Colonic mucosa (tissue), 4 donors: ENCODE measurements at regions not wholly inside any gene's neighbourhood (a gene's known extent, or its start where the extent isn't known, plus 50 kb on each side); places are given as distances from the start of the nearest gene placed in this dataset.

ENCODE experiments used
- DNase-seq: peaks from one replicate; pipeline ENCODE4 v3.0.0-alpha.2; 2020
- H3K27ac ChIP-seq: fragments of 200-600 bp; one replicate; pipeline ENCODE4 v1.8.0; 2021
- H3K27me3 ChIP-seq: fragments of 200-600 bp; one replicate; pipeline ENCODE4 v1.8.0; 2021
- H3K36me3 ChIP-seq: fragments of 200-600 bp; one replicate; pipeline ENCODE4 v1.8.0; 2021
- H3K4me1 ChIP-seq: fragments of 200-600 bp; one replicate; pipeline ENCODE4 v1.8.0; 2021; ENCODE audit warnings: mild to moderate bottlenecking
- H3K4me3 ChIP-seq: fragments of 200-600 bp; one replicate; pipeline ENCODE4 v1.8.0; 2021
- H3K9ac ChIP-seq, 2 donors: one replicate each; pipeline ENCODE4 v1.7.0; 2013; ENCODE audit warnings: control low read depth in 2 of 2, low read depth in 2 of 2, low read length in 2 of 2
- H3K9me3 ChIP-seq: fragments of 200-600 bp; one replicate; pipeline ENCODE4 v1.8.0; 2021
- intact Hi-C: fragments of 100-400 bp; cut with DNase I; formaldehyde crosslinking; loops from one replicate; pipeline ENCODE4 v1.14.1; 2022
- TF ChIP-seq, protein P1 (sequence below): fragments of 200-600 bp; IDR thresholded peaks from one replicate; pipeline ENCODE4 v1.8.0; 2022; ENCODE audit warnings: antibody characterized with exemption, mild to moderate bottlenecking
- donor health status: healthy.
- donor health status: DM: no; HTN: no; CAD: no.
- donor health status: DM: no; HTN: no; CAD: no.

DNA sequence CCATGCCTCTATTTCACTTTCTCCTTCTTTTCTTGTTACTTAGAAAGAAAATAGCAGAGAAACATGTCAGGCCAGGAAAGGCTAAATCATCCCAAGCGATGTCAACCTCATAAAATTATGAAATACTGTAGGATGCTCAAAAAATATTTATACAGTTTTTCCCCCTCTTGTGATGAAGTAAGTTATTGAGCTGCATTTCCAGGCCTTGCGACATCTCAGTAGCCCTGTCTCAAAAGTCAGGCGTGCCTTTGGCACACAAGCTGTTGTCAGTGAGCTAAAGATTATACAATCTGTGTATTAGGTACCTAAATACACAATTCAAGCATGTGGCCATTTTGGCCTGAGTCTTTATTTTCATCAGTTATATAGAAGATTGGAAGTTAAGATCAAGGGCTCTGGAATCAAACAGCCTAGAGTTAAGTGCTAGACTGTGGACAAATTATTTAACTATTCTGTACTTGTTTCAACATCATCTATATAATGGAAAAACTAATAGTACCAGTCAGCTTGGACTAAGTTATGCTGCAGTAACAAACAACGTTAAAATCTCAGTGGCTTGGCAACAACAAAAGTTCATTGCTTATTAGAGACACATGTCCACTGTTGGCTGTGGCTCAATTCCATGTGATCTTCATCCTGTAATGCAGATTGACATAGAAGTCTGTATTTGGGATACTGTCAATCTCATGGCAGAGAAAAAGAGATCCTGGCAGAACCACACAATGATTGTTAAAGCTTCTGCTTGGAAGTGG is 406.4 kb upstream of the PROK2 start:
- Histone ChIP-seq H3K27me3 (no peaks in the 10 kb centered on the region), H3K9ac (no peak overlapping the region), H3K4me1 (no peaks in the 10 kb centered on the region), H3K4me3 (no peak overlapping the region), H3K9me3 (no peaks in the 10 kb centered on the region), H3K27ac (no peak overlapping the region), H3K36me3 (no peaks in the 10 kb centered on the region)
- TF ChIP-seq, protein P1, sequence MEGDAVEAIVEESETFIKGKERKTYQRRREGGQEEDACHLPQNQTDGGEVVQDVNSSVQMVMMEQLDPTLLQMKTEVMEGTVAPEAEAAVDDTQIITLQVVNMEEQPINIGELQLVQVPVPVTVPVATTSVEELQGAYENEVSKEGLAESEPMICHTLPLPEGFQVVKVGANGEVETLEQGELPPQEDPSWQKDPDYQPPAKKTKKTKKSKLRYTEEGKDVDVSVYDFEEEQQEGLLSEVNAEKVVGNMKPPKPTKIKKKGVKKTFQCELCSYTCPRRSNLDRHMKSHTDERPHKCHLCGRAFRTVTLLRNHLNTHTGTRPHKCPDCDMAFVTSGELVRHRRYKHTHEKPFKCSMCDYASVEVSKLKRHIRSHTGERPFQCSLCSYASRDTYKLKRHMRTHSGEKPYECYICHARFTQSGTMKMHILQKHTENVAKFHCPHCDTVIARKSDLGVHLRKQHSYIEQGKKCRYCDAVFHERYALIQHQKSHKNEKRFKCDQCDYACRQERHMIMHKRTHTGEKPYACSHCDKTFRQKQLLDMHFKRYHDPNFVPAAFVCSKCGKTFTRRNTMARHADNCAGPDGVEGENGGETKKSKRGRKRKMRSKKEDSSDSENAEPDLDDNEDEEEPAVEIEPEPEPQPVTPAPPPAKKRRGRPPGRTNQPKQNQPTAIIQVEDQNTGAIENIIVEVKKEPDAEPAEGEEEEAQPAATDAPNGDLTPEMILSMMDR = no peak
- DNase-seq = no peak
- intact Hi-C loops = no loop called here

- no peak overlapping the region for H3K4me3 ChIP-seq
- TF ChIP-seq, protein P1 = no peak
- no peaks in the 10 kb centered on the region for H3K9me3 ChIP-seq
- no peaks in the 10 kb centered on the region for H3K4me1 ChIP-seq
- H3K27ac ChIP-seq = no peak overlapping the region
- H3K27me3 ChIP-seq = no peaks in the 10 kb centered on the region
- no peak overlapping the region for H3K9ac ChIP-seq
- H3K36me3 ChIP-seq = no peaks in the 10 kb centered on the region
- intact Hi-C loops = no loop called here
- DNase-seq = no peak
These were observed 405.1 kb upstream of the PROK2 start for GRCh38 chr3:72190050-72190449.

- no peak for DNase-seq
- no peaks in the 10 kb centered on the region for H3K9me3 ChIP-seq
- H3K4me1 ChIP-seq = no peaks in the 10 kb centered on the region
- H3K4me3 ChIP-seq = no peak overlapping the region
- TF ChIP-seq, protein P1 = no peak
- no peaks in the 10 kb centered on the region for H3K36me3 ChIP-seq
- H3K27me3 ChIP-seq = no peaks in the 10 kb centered on the region
- no peak overlapping the region for H3K27ac ChIP-seq
- intact Hi-C loops = no loop called here
- no peak overlapping the region for H3K9ac ChIP-seq
These were observed 404.4 kb upstream of the PROK2 start for GRCh38 chr3:72189339-72189738.

DNA sequence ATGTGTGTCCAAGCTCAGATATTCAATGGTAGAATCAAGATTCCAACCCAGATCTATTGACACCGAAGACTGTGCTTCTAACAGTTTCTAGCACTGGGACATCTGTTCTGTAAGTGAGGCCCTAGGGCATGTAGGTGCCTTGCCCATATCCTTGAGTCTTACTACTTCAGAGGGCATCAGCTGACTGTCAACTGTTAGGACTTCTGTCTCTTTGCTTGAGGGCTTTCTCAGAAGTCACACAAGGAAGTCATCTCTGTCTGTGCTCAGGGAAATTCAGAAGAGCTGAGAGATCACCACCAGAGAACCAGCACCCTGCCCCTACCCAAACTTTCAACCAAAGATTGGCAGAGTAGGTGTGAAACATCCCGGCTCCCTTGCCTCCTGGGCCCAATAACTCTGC is 403.6 kb upstream of the PROK2 start:
- Histone ChIP-seq H3K4me3 (no peak overlapping the region), H3K9ac (no peak overlapping the region), H3K9me3 (no peaks in the 10 kb centered on the region), H3K27ac (no peak overlapping the region), H3K36me3 (no peaks in the 10 kb centered on the region), H3K27me3 (no peaks in the 10 kb centered on the region), H3K4me1 (no peaks in the 10 kb centered on the region)
- intact Hi-C loops = no loop called here
- TF ChIP-seq, protein P1 = no peak
- DNase-seq = no peak

GRCh38 chr3:72187131-72187530 is 402.2 kb upstream of the PROK2 start:
- Histone ChIP-seq H3K36me3 (no peaks in the 10 kb centered on the region), H3K9ac (no peak overlapping the region), H3K27ac (no peak overlapping the region), H3K27me3 (no peaks in the 10 kb centered on the region), H3K9me3 (no peaks in the 10 kb centered on the region), H3K4me1 (no peaks in the 10 kb centered on the region), H3K4me3 (no peak overlapping the region)
- intact Hi-C loops = no loop called here
- TF ChIP-seq, protein P1 = no peak
- DNase-seq = no peak
